NCI-H2029 (cell line): ENCODE measurements at regions not wholly inside any gene's neighbourhood (a gene's known extent, or its start where the extent isn't known, plus 50 kb on each side); places are given as distances from the start of the nearest gene placed in this dataset.

ENCODE experiments used
- DNase-seq: peaks from one replicate; lab custom pipeline; 2025; lab: John Stamatoyannopoulos, UW

GRCh38 chr2:181836583-181836982 lies 54.9 kb upstream of the ITPRID2 start:
- DNase-seq, result no peak

- DNase-seq, result no peak
These were observed 54.0 kb upstream of the ITPRID2 start for GRCh38 chr2:181837563-181837962.

DNA sequence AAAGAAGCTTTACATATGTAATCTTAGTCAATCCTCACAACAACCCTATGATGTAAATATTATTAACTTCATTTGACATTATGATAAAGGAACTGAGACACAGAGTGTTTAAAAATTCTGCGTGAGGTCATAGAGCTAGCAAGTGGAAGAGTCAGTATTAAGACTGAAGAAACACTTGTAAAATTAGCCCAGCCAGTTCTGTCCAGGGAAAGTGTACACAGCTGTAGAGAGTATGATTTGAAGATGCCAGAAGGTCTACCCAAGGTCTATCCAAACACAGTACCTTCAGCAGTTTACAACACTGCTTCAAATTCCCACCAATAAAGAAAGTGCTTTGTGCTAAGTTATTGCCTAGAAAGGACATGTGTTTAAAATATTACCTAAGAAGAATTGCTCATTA lies 51.7 kb upstream of the ITPRID2 start:
- no peak for DNase-seq

DNA sequence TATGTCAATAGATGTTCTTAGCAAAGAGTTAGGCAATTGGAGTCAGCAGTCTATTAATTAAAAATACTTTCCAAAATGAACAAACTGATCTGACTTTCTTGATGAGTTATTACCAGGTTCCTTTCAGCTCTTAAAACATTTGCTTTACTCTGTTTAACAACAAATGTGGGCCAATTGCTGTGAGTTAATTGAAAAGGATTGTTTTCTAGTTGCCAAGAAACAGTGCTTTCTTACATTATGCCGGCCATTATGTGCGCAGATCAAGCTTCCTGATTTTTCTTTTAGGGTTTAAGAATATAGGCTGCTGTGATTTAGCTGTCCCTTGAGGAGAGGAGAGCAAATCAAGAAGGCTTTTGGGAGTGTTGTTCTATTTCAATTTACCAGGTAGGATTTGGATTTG lies 50.5 kb upstream of the ITPRID2 start:
- DNase-seq, result no peak
